GM19043 (cell line): ENCODE measurements at regions not wholly inside any gene's neighbourhood (a gene's known extent, or its start where the extent isn't known, plus 50 kb on each side); places are given as distances from the start of the nearest gene placed in this dataset.
"Not testable (repeated sequence)": the region's sequence is repeated elsewhere in the genome, so short reads cannot be mapped to it uniquely, and the experiment has no call there.

Experiments
- ATAC-seq: cut with Tn5 transposase; IDR thresholded peaks from one replicate; pipeline ENCODE4 v1.9.1; 2021; ENCODE audit warnings: low read depth; ENCODE audit not compliant: unreplicated experiment

DNA sequence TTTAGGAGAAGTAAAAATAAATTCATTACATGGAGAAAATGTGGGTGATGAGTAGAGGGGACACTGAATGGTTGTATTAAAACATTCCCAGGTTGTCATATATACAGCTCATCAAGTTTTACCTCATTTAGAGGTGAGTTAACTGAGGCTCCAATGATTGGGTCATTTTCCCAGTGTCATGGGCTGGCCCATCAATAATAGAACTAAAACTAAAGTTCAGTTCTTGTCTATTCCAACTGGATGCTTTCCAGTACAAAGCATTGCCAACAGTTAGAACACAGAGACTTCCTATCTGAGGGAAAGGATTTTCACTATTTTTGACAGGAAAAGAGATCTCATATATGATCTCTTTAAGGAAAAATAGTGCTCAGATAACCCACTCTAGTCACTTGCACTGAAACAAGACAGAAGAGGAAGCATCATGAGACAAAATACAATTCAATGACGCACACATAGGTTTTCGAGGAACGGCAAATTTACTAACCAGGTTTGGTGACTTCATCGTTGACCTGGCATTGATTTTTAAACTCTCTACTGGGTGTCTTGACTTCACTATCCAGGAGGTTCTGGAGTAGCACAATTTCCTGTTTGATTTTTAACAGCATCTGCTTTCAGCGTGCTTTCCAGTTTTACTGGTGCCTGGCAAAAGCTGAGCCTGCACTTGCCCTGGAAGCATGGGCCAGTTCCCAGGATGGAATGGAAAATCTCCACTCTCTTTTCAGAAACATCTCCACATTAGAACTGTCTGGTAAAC is 195.5 kb upstream of the FBXL4 start:
- ATAC-seq = no peak

DNA sequence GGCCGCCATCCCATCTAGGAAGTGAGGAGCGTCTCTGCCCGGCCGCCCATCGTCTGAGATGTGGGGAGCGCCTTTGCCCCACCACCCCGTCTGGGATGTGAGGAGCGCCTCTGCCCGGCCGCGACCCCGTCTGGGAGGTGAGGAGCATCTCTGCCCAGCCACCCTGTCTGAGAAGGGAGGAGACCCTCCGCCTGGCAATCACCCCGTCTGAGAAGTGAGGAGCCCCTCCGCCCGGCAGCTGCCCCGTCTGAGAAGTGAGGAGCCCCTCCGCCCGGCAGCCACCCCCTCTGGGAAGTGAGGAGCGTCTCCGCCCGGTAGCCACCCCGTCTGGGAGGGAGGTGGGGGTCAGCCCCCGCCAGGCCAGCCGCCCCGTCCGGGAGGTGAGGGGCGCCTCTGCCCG is 194.2 kb upstream of the FBXL4 start:
- ATAC-seq = not testable (repeated sequence)

DNA sequence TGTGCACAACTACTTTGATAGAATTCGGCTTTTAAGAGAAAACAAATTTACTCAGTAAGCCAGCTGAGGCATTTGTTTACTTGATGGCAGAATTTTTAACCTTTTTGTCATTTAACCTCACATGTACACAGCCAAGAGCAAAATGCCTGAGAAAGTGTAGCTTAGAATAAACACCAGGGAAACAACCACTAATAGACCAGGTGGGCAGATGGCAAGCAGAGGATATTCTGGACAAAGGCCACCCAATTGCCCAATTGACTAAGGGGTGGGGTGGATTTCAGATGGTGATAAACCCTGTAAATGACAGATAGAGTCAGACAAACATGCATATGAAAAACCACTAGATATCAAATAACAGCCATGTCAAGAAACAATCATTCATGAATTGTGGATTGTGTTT is 190.7 kb upstream of the FBXL4 start:
- ATAC-seq = no peak

DNA sequence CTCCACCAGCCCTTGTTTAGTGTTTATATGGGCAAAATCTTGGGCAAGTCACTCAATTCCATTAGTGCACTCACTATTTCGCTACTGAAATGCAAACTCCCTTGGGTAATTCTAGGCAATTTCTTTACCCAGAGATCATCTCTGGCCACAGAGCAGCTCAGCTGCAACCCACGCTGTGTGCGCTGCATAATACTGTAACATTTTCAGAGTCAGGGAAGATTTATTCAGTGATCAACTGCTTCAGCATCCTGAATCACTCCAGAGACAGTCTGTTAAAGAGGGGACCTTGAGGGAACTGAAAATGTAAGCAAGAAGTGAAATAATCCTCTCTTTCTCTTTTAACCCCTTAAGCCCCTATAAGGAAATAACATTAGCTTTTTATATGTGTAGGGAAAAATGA is 189.6 kb upstream of the FBXL4 start:
- ATAC-seq = no peak

DNA sequence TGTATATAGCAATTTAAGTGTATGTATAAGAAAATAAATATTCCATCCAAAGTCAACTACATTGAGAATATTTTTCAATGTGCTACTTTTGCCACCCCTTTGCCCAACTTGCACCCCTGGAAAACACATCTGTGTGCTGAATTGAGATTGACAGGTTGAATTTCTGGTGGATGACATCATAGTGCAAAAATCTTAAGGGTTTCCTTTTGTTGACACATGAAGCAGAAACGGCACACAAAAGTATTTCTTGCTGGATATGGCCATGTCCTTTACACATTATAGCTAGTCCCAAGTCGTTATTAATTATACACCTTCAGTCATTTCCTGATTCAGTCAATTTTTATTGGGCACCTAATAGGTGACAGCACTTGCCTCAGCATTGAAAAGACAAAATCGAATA is 188.7 kb upstream of the FBXL4 start:
- ATAC-seq = no peak

DNA sequence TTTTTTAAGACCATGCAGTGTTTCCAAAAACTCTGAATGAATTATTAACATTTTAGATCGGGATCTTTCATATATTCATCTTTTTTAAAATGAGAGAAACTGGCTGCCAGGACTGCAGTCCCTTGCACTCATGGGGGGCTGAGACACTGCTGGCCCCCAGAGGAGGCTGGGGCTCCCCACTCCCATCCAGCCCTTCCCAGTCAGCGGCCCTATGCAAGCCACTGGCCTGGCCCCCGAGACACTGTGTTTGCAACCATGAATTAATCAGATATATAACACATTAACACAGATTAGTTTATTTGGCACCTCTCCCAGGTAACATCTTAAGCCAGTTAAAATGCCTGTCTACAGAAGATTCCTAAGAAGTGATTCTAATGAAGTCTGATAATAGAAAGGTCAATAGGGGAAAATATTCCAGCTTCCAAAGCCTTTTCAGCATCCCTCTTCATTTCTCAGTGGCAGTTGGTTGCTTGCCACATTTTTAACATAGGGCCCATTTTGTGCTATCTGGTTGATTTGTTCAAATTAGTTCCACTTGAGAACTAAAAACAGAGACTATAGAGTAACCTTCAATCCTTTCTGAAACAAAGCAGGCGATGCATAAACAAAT is 184.4 kb upstream of the FBXL4 start:
- ATAC-seq = no peak

DNA sequence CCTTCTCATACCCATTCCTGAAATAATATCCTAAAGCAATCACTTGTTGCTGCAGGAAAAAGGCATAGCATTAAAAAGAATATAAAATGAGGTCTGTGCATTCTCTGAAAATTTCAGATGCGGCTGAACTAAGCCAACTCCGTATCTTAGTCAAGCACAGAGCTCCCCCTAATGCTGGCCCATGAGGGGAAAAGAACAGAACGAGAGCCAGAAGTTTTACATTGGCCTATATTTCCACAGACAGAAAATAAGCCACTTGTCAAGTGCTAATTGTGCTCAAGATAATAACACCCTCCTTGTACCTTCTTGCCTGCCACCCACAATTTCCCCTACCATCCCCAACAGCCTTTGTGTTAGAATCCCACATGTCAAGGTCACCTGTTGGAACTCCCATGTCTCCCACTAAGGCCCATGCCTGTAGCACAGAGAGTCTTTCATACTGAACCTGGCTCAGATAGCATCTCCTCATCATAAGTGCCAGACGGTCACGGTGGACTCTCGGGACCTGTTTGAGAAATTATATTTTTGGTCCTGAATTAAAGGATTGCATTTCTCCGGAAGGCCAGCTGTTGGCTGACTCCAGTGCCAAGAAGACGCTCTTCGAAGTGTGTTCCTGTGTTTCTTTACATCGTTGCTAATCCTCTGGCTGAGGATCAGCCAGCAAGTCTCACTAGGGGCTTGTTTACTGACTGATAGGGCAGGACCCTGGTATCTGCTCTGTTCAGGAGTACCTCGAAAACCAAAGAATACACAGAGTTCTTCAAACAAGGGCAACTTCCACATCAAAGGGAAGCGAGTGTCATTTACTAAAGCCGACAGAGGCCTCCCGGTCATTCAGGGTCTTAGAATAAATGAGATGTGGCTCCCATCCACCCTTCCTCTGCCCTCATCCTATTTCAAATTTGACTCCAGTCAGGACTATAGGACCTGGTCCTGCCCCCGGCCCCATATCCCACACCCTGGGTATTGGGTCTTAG is 183.4 kb upstream of the FBXL4 start:
- no peak for ATAC-seq

DNA sequence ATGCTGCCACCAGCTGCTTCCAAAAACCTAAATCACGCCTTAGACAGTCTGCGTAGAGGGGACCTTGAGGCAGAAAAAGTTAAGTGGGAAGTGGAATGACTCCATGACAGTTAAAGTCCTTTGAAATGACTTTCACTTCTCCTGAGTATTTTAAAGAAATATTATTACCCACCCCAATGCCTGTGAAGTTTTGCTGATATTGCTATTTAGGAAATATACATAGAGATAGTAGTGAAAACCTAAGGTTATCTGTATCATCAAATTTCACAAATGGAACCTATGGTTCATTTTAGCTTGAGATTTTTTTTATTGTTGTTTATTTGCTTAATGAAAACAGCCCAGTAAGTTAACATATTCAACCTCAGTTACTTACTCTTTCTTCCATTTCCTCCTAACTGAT is 182.1 kb upstream of the FBXL4 start:
- ATAC-seq = no peak

DNA sequence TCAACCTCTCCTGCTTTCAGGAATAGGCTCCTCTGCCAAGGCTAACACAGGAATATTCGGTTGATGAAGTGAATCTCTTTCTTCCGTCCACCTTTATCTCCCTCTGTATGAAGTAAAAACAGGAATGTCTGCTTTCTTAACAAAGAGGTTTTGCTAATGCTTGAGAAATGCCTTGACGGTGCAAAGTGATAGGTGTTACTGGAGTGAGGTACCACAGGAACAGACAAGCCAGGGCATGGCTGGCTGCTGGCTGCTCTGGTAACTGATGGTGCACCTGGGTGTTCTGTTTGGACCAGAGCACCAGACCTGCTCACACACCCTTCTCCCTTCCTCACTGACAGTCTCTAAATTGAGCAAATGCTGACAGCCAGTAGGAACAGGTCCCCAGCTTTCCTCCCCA is 174.0 kb upstream of the FBXL4 start:
- ATAC-seq = no peak

DNA sequence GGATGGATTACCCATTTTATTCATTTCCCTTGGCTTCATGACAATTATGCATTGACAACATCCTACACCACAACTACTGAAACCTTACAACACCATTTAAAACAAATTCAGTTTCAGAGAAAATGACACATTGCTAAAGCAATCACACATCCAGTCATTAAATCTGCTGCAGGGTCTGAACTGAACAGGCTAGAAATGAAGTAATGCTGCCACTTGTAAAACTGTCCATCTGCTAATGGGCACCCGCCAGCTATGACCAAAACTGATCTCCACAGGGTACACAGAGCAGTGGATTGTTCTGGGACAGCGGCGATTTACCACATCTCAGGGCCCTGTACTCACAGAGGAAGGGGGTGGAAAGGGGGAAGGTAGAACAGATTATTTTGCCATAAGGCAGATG is 172.9 kb upstream of the FBXL4 start:
- no peak for ATAC-seq

DNA sequence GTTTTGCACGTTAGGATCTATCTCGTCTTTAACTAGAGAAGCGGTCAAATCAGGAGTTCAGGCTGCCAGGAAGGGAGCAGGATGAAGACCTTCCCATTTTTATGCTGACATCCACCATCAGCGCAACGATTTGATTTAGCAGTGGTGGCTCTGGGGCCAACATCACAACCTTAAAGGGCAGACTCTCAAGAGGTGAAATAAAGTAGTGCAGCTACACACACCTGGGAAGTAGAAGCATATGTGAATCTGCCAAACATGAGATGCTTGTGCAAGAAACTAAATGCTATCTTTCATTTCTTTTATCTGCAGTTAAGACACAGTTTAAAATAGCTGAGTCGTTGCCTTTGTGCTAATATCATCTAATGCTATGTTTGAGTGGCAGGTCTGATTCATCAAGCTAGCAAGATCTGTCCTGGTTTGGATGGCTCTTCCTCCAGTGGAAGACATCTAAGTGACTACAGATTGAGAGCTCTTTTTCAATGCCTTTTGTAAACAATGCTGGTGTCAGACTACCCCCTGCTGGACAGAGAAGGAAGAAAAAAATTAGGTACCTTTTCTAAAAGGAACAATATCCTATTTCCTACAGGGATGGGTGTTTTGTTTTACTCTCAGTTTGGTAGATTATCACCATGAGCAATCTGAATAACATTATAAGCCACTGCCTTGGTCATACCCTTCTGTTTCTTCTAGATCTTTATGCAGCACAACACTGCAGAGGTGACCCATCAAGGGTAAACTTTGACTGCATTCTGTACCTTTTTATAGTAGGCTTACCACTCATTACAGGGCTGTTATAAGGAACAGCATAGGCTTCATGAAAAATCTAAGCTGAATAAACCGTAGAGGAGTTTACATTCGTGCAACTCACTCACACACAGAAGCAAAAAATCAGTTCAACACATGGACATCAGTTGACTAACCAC is 171.6 kb upstream of the FBXL4 start:
- ATAC-seq = peak; percentile 77

DNA sequence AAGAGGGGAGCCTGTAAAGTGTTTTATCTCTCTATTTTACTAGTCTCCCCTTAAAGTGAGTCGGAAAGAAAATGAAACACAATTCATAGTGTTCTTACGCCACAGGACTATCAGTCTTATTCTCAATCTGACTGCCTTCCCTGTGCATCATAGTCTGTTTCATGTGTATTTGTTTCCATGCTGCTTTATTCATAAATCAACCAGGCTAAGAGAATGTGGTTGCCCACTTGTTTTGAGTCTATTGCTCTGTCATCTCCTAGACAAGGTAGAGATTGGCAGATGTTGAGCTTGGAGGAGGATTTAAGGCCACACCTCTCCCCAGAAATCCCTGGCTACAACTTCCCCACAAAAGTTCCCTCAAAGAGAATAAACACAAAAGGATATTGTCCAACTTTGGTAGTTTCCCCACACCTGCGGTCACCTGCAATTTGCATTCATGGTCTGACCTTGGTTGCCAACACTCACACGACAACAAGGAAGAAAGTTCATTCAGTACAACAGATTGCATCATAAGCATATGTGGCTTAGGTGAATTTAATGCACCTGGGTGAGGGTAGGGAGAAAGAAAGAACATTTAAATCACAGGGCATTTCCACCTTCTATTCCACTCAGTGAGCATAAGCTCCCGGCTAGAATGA is 167.1 kb upstream of the FBXL4 start:
- no peak for ATAC-seq

DNA sequence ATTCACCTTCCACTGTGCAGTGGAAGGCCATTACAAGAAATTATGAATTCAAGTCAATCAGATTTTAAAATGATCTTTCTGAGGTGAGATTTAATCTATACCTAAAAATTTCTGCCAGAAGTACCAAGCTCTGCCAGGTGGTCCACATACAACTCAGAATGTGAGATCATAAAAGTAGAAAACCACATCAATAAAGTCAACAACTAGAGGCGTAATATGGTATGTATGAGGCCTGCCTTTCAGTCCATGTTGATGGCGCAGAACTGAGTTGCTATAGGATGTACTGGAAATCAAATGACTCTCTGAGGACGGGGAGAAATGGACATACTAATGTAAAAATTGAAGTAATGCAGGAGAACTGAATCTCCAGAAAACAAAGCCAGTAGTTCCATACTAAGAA is 163.8 kb upstream of the FBXL4 start:
- no peak for ATAC-seq

DNA sequence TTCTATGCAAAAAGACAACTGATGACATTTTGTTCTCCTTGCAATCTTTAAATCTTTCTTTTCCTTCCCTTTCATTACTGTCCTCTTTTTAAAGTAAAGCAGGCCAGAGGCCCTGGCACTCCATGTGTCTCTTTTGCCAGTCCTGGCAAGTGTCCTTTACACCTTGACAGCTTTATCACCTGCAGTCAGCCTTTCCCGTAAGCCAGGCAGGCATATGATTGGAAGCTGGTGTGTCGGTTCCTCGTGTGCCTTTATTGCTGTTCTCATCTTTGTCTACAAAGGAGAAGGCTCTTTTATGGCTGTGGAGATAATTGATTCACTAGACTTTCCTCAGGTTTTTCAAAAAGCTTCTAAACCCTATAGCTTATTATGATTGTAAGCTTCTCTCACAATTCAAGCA is 162.3 kb upstream of the FBXL4 start:
- ATAC-seq = no peak

DNA sequence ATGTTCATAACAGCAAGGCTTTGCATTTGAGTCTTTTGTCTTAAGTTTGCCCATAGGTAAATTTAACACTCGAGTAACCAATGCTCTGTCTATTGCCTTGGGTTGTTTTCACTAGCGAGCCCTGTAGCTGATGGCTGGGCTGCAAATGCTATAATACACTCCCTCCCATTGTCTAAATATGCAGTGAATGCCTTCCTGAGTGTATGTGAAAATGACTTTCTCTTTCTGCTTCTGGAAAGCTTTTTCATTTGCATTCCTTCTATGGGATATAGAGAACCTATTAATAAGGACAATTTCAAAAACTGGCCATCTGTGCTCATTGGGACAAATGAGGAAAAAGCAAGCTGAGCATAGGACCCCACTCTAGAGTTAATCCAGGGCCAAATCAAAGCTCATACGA is 156.5 kb upstream of the FBXL4 start:
- ATAC-seq = no peak

DNA sequence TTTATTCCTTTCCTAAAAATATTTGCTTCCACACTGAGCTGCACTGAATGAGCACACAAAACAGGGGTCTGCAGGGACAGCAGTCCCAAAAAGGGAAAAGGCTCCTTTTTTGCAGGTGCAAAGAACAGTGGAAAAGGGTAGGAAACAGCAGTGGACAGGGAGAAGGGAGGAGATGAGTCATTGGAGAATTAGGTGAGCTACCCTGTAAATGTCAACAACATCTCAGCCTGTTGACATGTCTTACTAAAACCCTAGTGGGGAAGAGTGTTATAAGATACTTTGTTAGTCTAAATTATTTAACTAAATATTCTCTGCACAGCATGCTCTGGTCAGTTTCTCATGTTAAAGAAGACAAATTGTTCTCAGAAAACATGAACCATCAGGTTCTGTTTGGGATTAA is 151.5 kb upstream of the FBXL4 start:
- no peak for ATAC-seq

DNA sequence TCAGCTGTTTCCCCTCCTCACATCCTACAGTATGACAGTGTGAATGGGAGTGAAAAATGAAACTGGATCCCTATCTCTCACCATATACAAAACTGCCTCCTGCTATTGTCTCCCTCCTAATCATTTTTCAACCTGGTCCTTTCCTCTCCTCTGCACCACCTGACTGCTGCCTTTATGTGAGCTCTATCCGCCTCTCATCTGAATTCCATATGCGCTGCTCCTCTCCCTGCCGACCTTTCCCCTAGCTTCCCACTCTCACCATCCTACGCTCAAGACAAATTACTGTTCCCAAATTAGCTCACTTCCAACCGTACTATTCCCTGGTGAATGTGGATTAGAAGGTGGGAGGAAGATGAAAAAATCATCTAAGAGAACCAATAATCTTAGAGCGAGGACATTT is 148.4 kb upstream of the FBXL4 start:
- ATAC-seq = no peak

DNA sequence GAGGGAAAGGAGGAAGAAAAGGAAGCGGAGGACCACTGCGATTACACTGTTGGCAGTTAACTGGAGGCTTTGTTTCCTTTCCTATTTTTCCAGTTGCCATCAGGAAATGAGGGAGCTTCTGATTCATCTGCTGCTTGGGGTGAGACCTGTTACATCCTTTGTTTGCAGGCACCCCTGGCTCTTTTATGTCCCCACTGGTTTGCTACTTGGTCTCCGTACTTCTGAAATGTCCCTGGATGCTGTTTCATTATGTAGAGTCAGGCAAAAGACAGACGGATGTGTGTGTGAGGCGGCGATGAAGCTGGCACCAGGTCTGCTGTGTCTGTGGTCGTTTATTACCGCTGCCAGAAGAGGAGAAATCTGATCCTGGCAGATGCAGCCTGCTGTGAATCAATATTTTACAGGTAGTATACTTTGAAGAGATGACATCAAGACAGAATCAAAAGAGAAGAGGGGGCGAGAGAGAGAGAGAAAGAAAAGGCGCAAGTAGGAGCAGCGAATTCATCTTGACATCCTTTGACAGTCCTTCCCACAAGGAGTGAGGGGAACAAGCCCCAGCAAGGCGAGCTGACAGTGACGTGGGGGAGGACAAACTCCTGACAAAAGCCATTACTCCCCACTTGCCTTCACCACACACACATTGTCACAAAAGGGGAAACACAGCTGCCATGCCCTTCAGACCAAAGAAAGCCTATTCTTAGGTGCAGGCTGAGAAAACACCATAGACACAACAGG is 145.9 kb upstream of the FBXL4 start:
- no peak for ATAC-seq

DNA sequence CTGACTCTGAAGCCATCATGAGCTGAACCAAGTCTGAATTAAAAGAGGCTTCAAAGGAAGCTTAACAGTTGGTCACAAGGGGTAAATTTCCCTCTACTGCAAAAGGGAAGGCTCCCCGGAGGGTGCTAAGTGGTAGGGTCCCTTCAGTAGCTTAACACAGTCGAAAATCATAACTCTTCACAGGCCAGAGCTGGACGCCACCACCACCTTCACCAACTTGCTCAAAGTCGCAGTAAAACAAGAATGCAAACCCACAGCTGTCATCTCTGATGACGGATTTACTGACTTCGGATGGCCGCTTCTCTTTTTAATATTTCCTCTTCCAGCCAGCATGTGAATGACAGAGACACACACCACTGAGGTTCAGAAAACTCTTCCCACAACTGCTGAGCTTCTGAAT is 144.7 kb upstream of the FBXL4 start:
- ATAC-seq = peak; percentile 6
